CD14-positive monocyte (primary cell): ENCODE measurements at regions not wholly inside any gene's neighbourhood (a gene's known extent, or its start where the extent isn't known, plus 50 kb on each side); places are given as distances from the start of the nearest gene placed in this dataset.

Experiments
- DNase-seq, 3 donors: peaks; one replicate each; pipeline ENCODE4 v3.0.0-alpha.2; 2011 to 2022
- H2AFZ ChIP-seq: 2 replicates; pipeline ENCODE4 v1.6.0; 2012; ENCODE audit warnings: mild to moderate bottlenecking, low read depth, low read length, inconsistent platforms; ENCODE audit not compliant: insufficient read depth, poor library complexity, severe bottlenecking
- H3K27ac ChIP-seq, 2 donors: 1 replicate in 1 of 2; 2 replicates in 1 of 2; pipeline ENCODE4 v1.5.1; 2012 to 2013; ENCODE audit warnings: low read length in 2 of 2, control low read depth in 1 of 2, inconsistent platforms in 1 of 2, low read depth in 1 of 2, mild to moderate bottlenecking in 1 of 2
- H3K27me3 ChIP-seq, 2 donors: one replicate each; pipeline versions ENCODE4 v1.6.0 to v1.6.1; 2011 to 2013; ENCODE audit warnings: low read length in 2 of 2; ENCODE audit not compliant: control insufficient read depth in 2 of 2, insufficient read depth in 2 of 2
- H3K36me3 ChIP-seq, 2 donors: replicated peaks in 1 of 2; 1 replicate in 1 of 2; 2 replicates in 1 of 2; pipeline versions ENCODE4 v1.5.1 to v1.6.1; 2012 to 2013; ENCODE audit warnings: low read length in 2 of 2, control low read depth in 1 of 2, inconsistent platforms in 1 of 2, mild to moderate bottlenecking in 1 of 2; ENCODE audit not compliant: insufficient read depth in 2 of 2, control insufficient read depth in 1 of 2
- H3K4me1 ChIP-seq, 2 donors: 1 replicate in 1 of 2; 2 replicates in 1 of 2; pipeline versions ENCODE4 v1.5.1 to v1.6.1; 2012 to 2013; ENCODE audit warnings: low read length in 2 of 2, control low read depth in 1 of 2, inconsistent platforms in 1 of 2, mild to moderate bottlenecking in 1 of 2, moderate library complexity in 1 of 2; ENCODE audit not compliant: insufficient read depth in 2 of 2, control insufficient read depth in 1 of 2
- H3K4me2 ChIP-seq: replicated peaks from 2 replicates; pipeline ENCODE3; 2012; ENCODE audit warnings: low read length, moderate library complexity, mild to moderate bottlenecking; ENCODE audit not compliant: poor library complexity, severe bottlenecking; ENCODE audit errors: extremely low read depth
- H3K4me3 ChIP-seq, 3 experiments: fragments of 200-600 bp in 1 of 3; sonication (generic) in 1 of 3; replicated peaks in 1 of 3; 1 replicate in 2 of 3; 2 replicates in 1 of 3; pipeline ENCODE4 v1.5.1; 2011 to 2013; ENCODE audit warnings: low read length in 3 of 3, mild to moderate bottlenecking in 3 of 3, control low read depth in 2 of 3, low read depth in 2 of 3, inconsistent platforms in 1 of 3, moderate library complexity in 1 of 3
- H3K79me2 ChIP-seq: 2 replicates; pipeline ENCODE4 v1.6.0; 2012; ENCODE audit warnings: mild to moderate bottlenecking, control low read depth, inconsistent platforms, low read length, moderate library complexity; ENCODE audit not compliant: insufficient read depth
- H3K9ac ChIP-seq: 2 replicates; pipeline ENCODE4 v1.6.0; 2017; ENCODE audit warnings: low read length, mild to moderate bottlenecking; ENCODE audit not compliant: insufficient read depth, poor library complexity, severe bottlenecking
- H3K9me3 ChIP-seq, 2 donors: replicated peaks in 1 of 2; 1 replicate in 1 of 2; 2 replicates in 1 of 2; pipeline versions ENCODE4 v1.5.1 to v1.6.1; 2012 to 2013; ENCODE audit warnings: low read length in 2 of 2, control low read depth in 1 of 2; ENCODE audit not compliant: control insufficient read depth in 1 of 2, insufficient read depth in 1 of 2
- H4K20me1 ChIP-seq: 2 replicates; pipeline ENCODE4 v1.6.0; 2012; ENCODE audit warnings: mild to moderate bottlenecking, low read length, control low read depth, moderate library complexity; ENCODE audit not compliant: insufficient read depth
- H3K27ac Mint-ChIP-seq, 7 donors: one replicate each; pipeline ENCODE4 v1.8.0; 2020; ENCODE audit warnings: mild to moderate bottlenecking in 7 of 7, mixed read lengths in 7 of 7, moderate library complexity in 6 of 7, inconsistent platforms in 2 of 7
- H3K27me3 Mint-ChIP-seq, 3 donors: one replicate each; pipeline ENCODE4 v1.8.0; 2021 to 2022; ENCODE audit warnings: low read depth in 3 of 3, mild to moderate bottlenecking in 3 of 3, mixed read lengths in 3 of 3, moderate library complexity in 3 of 3, inconsistent platforms in 1 of 3
- H3K36me3 Mint-ChIP-seq, 2 donors: one replicate each; pipeline ENCODE4 v1.8.0; 2020; ENCODE audit warnings: mixed read lengths in 2 of 2, inconsistent platforms in 1 of 2, mild to moderate bottlenecking in 1 of 2
- H3K4me1 Mint-ChIP-seq: one replicate; pipeline ENCODE4 v1.8.0; 2020; ENCODE audit warnings: mild to moderate bottlenecking, mixed read lengths
- H3K4me3 Mint-ChIP-seq, 2 donors: one replicate each; pipeline ENCODE4 v1.8.0; 2020; ENCODE audit warnings: mild to moderate bottlenecking in 2 of 2, mixed read lengths in 2 of 2, moderate library complexity in 1 of 2
- H3K9me3 Mint-ChIP-seq, 7 donors: one replicate each; pipeline ENCODE4 v1.8.0; 2020 to 2022; ENCODE audit warnings: mixed read lengths in 7 of 7, mild to moderate bottlenecking in 6 of 7, moderate library complexity in 6 of 7, inconsistent platforms in 2 of 7
- WGBS: methylation state at CpG from one replicate; pipeline ENCODE4 v1.1.5; 2013; ENCODE audit warnings: missing lambda C conversion rate; ENCODE audit not compliant: insufficient coverage; 5-methylcytosine and 5-hydroxymethylcytosine counted together
- intact Hi-C, 2 donors: fragments of 100-400 bp; cut with micrococcal nuclease; formaldehyde crosslinking; loops; one replicate each; pipeline versions ENCODE4 v1.15.0 to v1.15.1; 2023
- TF ChIP-seq, protein P1 (sequence below): fragments of 200-600 bp; IDR thresholded peaks from one replicate; pipeline ENCODE4 v1.8.0; 2022; ENCODE audit warnings: antibody characterized with exemption, mild to moderate bottlenecking

DNA sequence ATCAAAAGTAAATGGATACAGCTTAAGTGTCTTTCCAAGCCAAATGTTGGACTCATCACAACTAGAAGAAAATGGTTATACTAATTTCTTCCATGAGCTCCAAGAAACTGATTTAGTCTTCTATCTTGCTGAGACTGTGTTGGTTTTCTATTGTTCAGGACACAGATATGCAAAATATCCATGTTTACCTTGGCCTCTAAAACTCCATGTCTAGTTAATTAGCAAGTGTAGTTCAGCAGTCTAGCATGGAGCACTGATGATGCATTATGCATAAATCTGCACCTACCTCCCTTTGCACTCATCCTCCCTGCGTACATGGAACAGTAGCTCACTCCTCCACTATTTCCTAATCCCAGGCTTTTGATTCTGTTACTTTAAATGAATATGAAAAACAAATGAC, 731.4 kb upstream of the CHAC2 start:
- no peak overlapping the region for H3K4me3 ChIP-seq
- DNase-seq, result no peak
- H3K4me3 Mint-ChIP-seq, result no peak overlapping the region
- H3K9me3 ChIP-seq, result no peaks in the 10 kb centered on the region
- H3K9ac ChIP-seq, result no peak overlapping the region
- no peak overlapping the region for H2AFZ ChIP-seq
- no peaks in the 10 kb centered on the region for H3K36me3 Mint-ChIP-seq
- WGBS, result no CpG with 5 or more reads among the region's 1 CpG
- no peak overlapping the region for H3K27ac Mint-ChIP-seq
- intact Hi-C loops, result no loop called here
- no peak overlapping the region for H3K4me2 ChIP-seq
- H3K36me3 ChIP-seq, result no peaks in the 10 kb centered on the region
- no peaks in the 10 kb centered on the region for H3K4me1 Mint-ChIP-seq
- H3K27me3 Mint-ChIP-seq, result peaks cover 0 to 1% (median 0%) of the 10 kb centered on the region in 3 donors
- H3K27ac ChIP-seq, result no peak overlapping the region
- H3K27me3 ChIP-seq, result no peaks in the 10 kb centered on the region
- H3K4me1 ChIP-seq, result no peaks in the 10 kb centered on the region
- H4K20me1 ChIP-seq, result no peaks in the 10 kb centered on the region
- H3K9me3 Mint-ChIP-seq, result peaks cover 0 to 3% (median 0%) of the 10 kb centered on the region in 7 donors
- no peaks in the 10 kb centered on the region for H3K79me2 ChIP-seq
- TF ChIP-seq, protein P1, sequence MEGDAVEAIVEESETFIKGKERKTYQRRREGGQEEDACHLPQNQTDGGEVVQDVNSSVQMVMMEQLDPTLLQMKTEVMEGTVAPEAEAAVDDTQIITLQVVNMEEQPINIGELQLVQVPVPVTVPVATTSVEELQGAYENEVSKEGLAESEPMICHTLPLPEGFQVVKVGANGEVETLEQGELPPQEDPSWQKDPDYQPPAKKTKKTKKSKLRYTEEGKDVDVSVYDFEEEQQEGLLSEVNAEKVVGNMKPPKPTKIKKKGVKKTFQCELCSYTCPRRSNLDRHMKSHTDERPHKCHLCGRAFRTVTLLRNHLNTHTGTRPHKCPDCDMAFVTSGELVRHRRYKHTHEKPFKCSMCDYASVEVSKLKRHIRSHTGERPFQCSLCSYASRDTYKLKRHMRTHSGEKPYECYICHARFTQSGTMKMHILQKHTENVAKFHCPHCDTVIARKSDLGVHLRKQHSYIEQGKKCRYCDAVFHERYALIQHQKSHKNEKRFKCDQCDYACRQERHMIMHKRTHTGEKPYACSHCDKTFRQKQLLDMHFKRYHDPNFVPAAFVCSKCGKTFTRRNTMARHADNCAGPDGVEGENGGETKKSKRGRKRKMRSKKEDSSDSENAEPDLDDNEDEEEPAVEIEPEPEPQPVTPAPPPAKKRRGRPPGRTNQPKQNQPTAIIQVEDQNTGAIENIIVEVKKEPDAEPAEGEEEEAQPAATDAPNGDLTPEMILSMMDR, result no peak

DNA sequence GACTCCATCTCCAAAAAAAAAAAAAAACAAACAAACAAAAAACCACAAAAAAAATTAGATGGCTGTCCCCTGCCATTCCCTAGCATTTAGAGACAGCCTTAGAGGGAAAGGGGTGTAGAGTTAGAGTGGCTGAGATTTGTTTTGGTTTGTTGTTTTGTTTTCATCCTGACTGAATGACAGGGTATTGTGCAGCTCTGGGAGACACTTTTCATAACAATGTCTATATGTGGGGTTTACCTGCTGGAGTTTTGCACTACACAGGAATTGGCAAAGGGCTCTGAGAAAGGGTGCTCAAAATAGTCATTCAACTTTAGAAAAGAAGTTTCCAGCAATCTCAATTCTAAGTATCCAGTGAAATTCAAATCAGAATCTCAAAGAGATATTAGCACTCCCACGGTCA, 732.5 kb upstream of the CHAC2 start:
- Mint-ChIP-seq H3K4me3 (no peak overlapping the region), H3K27me3 (peaks cover 0 to 1% (median 0%) of the 10 kb centered on the region in 3 donors), H3K9me3 (peaks cover 0 to 3% (median 0%) of the 10 kb centered on the region in 7 donors), H3K36me3 (no peaks in the 10 kb centered on the region), H3K4me1 (no peaks in the 10 kb centered on the region), H3K27ac (no peak overlapping the region)
- DNase-seq, result no peak
- H3K9ac ChIP-seq, result no peak overlapping the region
- no peak overlapping the region for H3K4me3 ChIP-seq
- no peak overlapping the region for H2AFZ ChIP-seq
- no peaks in the 10 kb centered on the region for H3K79me2 ChIP-seq
- H3K27me3 ChIP-seq, result no peaks in the 10 kb centered on the region
- no peaks in the 10 kb centered on the region for H3K9me3 ChIP-seq
- H3K4me2 ChIP-seq, result no peak overlapping the region
- TF ChIP-seq, protein P1, result no peak
- H3K4me1 ChIP-seq, result no peaks in the 10 kb centered on the region
- H4K20me1 ChIP-seq, result no peaks in the 10 kb centered on the region
- H3K27ac ChIP-seq, result no peak overlapping the region
- WGBS, result no CpG with 5 or more reads among the region's 1 CpG
- H3K36me3 ChIP-seq, result no peaks in the 10 kb centered on the region
- intact Hi-C loops, result no loop called here
